A204.1 (cell line): ENCODE measurements at regions not wholly inside any gene's neighbourhood (a gene's known extent, or its start where the extent isn't known, plus 50 kb on each side); places are given as distances from the start of the nearest gene placed in this dataset.
"Not testable (repeated sequence)": the region's sequence is repeated elsewhere in the genome, so short reads cannot be mapped to it uniquely, and the experiment has no call there.

Experiments
- FAIRE-seq: peaks from 2 replicates; lab custom pipeline; 2012; peaks lifted over from hg19 to GRCh38; lab: Jason Lieb, UNC

DNA sequence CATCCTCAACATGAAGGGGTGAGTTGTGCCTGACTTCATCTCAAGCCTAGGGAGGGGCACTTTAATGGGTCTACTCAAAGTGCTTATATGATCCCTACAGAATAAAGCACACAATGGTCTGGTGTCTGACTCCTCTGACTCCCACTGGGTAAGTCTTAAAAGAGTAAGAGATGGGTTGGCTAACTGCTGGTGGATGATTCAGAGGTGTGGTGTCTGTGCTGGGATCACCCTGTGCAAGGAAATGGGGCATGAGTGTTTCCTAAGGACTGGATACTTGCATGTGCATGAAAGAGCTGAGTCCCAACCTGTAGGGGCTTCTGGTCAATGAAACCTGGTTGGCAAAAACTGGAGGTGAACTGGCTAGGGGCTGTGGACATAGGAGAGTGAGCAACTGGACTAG, 158.8 kb downstream of the IL20RB start:
- FAIRE-seq: no peak

- no peak for FAIRE-seq
These were observed 164.0 kb downstream of the IL20RB start for GRCh38 chr3:137121704-137122314.

- FAIRE-seq: no peak
These were observed 173.3 kb downstream of the IL20RB start for GRCh38 chr3:137131081-137131480.

- FAIRE-seq: no peak
These were observed 176.6 kb downstream of the IL20RB start for GRCh38 chr3:137134431-137134830.

GRCh38 chr3:137148406-137148805, 190.6 kb downstream of the IL20RB start:
- FAIRE-seq: no peak

GRCh38 chr3:137148917-137149316, 191.1 kb downstream of the IL20RB start:
- FAIRE-seq: no peak

- FAIRE-seq: no peak
These were observed 193.0 kb downstream of the IL20RB start for GRCh38 chr3:137150825-137151224.

GRCh38 chr3:137153046-137153445, 195.3 kb downstream of the IL20RB start:
- not testable (repeated sequence) for FAIRE-seq

- no peak for FAIRE-seq
These were observed 205.6 kb downstream of the IL20RB start for GRCh38 chr3:137163241-137163871.

DNA sequence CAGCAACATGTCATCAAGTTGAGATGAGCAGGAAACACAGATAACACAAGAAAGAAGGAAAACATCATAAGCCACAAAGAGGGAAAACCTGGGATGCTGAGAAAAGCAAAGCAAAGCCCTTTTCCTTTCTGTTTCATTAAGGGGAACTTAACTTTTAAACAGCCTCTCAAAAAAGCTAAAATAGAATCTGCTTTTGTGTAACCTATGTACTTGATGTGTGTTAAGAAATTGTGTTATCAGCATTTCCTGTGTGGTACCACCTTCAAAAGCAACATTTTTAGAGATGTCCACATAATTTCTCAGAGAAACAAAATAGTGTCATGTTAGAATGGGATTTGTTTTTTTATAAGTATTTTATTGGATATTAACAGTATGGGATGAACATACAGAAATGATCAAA, 206.2 kb downstream of the IL20RB start:
- FAIRE-seq: no peak

DNA sequence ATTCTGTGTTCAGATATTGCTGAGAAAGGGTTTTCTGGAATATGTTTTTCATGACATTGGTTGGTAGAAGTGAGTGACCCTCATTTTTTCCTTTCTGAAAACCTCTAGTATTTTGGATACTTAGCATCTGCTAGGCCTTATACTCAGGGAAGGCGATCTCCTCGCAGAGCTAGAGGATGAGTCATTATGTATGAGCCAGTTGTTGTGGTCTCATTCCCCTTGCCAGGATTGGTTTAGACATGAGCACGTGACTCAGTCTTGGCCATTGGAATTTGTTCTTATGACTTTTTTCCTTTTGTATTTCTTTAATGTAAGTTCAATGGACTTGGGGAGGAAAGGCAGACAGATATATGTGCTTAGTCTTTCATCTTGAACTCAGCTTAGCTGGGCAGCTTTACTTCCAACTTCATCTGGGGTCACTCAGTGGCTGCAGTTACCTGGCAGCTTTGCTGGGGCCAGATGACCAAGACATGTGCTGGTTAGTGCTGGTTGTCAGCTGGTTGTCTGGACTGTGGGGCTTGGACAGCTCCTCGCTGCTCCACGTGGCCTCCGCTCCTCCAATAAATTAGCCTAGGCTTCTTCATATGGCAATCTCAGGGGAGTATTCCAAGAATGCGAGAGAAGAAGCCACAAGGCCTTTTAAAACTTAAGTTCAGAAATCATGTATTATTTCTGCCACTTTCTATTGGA, 207.5 kb downstream of the IL20RB start:
- no peak for FAIRE-seq

GRCh38 chr3:137171834-137172603, 214.2 kb downstream of the IL20RB start:
- no peak for FAIRE-seq

DNA sequence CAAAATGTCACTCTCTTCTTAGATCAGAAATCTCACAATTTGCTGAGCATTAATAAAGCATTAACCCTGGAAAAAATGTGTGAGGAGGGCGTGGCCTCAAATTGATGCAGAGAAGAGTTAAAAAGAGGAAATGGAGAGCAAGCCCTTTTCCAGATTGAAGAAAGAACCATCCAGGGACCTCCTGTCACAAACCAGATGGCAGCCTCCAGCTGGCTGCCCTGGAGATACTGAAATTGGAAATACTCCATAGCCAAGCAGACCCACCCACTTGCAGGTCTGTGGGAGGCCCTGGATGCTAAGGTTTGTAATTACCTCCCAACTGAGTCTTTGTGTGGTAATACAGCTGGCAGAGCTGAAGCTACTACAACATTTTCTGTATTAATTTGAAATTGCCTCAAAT, 214.9 kb downstream of the IL20RB start:
- no peak for FAIRE-seq

DNA sequence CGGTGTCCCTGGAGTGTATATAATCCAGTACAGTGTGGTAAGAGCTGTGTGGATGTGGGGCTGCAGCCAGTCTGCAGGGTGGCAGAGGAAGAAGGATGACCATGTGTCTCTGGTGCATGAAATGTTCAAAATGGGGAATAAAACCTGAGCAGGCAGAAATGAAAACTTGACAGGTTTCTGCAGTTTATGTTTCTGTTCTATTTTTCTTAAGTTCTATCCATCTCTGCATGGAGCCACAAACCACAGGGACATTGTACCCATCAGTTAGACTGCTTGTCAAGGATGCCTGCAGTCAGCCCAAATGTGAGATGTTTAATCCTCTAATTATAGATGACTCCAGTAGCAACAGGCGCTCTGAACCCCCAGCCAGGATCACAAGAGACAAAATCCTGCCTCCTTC, 216.7 kb downstream of the IL20RB start:
- no peak for FAIRE-seq

DNA sequence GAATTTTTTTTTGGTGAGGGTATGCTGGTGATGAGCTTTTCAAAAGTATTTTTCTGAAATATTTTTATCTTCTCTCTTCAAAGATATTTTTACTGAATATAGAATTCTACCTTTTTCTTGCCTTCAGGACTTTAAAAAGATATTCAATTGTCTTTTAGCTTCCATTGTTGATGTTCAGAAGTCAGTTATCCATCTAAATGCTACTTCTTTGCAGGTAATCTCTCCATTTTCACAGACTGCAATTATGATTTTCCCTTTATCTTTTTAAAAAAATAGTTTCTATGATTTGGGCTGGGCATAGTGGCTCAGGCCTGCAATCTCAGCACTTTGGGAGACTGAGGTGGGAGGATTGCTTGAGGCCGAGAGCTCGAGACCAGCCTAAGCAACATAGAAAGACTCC, 222.4 kb downstream of the IL20RB start:
- no peak for FAIRE-seq

- no peak for FAIRE-seq
These were observed 233.5 kb downstream of the IL20RB start for GRCh38 chr3:137191133-137191923.

DNA sequence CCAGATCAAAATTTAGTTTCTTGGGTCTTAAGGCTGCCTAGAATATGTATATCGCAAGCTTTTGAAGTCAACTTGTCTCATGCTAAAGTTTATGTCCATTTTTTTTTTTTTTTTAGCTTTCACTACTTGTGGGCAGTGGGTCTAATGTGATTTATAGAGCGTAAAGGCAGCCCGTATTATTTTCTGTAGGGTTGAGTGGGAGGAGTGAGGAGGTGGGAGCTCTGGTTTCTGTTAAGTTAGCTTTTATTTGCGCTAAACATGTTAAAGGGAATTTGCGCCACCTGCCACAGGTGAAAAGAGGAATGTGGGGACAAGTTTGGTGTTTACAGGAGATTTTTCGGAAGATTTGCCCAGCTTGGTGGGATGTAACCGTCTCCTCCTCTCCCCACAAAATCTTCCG, 234.2 kb downstream of the IL20RB start:
- FAIRE-seq: no peak

DNA sequence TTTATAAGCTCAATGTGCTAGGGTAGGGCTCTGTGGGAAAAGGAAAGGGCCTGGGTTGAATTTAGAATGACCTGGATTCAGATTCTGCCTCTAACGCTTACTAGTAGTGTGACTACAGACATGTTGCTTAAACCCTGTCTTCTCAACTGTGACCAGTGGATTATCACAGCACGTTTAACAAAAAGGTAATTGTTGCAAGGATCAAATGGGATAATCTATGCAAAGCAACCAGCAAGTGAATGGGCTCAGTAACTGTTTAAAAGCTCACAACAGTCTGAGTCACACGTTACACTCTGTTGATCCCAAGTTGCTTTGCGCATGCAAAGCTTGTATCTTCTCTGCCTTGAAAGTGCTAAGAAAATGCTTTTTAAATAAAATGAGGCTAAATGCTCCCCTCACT, 236.5 kb downstream of the IL20RB start:
- no peak for FAIRE-seq

DNA sequence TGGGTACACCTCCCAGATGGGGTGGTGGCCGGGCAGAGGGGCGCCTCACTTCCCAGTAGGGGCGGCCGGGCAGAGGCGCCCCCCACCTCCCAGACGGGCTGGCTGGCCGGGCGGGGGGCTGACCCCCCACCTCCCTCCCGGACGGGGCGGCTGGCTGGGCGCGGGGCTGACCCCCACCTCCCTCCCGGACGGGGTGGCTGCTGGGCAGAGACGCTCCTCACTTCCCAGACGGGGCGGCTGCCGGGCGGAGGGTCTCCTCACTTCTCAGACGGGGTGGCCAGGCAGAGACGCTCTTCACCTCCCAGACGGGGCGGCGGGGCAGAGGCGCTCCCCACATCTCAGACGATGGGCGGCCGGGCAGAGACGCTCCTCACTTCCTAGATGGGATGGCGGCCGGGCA, 240.6 kb downstream of the IL20RB start:
- not testable (repeated sequence) for FAIRE-seq

DNA sequence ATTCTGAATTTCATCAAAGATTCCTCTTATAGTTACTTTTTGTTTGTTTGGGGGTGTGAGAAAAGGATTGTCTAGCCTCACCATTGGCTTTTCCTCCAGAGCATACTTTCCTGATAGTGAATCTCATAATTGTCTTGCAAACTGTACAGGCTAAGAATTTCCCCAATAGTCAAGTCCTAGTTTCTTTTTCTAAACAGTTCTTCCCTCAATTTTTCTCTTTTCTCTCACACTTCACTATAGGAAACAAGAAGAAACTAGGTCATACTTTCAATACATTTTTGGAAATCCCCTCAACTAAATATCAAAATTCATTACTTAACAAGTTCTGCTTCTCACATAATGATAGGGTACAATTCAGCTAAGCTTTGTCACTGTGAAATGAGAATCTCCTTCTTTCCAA, 241.9 kb downstream of the IL20RB start:
- no peak for FAIRE-seq

DNA sequence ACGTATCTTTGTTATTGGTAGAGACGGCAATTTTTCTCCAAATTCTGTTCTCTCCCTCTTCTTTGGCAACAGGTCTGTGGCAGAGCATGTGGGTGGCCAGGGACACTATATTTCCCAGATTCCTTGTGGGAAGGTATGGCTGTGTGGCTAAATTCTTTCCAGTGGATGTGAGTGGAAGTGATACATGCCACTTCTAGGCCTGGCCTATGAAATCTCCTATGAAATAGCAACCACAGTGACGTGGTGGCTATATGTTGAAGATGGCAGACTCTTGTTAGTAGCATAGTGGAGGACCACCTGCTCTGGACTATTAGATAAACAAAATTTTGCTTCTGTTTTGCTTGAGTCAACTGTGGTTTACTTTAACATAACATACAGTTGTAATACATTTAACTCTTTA, 243.3 kb downstream of the IL20RB start:
- no peak for FAIRE-seq

GRCh38 chr3:137202941-137203340, 245.2 kb downstream of the IL20RB start:
- FAIRE-seq: no peak
